GM12865 (cell line): ENCODE measurements at regions not wholly inside any gene's neighbourhood (a gene's known extent, or its start where the extent isn't known, plus 50 kb on each side); places are given as distances from the start of the nearest gene placed in this dataset.

Experiments used
- DNase-seq: peaks from one replicate; pipeline ENCODE4 v3.0.0; 2010; ENCODE audit warnings: low read depth
- H3K4me3 ChIP-seq: 2 replicates; pipeline ENCODE4 v1.5.1; 2011; ENCODE audit warnings: mild to moderate bottlenecking, low read depth, low read length, control low read depth
- CTCF ChIP-seq: IDR thresholded peaks from 2 replicates; pipeline ENCODE4 v1.5.1; 2011; ENCODE audit warnings: low read length, control low read depth, low read depth, inconsistent platforms; ENCODE audit not compliant: insufficient read depth; ENCODE audit errors: missing control alignments

- peak; percentile 45 for DNase-seq
- TF ChIP-seq CTCF, result no peak
- H3K4me3 ChIP-seq, result no peak overlapping the region
Observed at GRCh38 chr15:95620934-95621579, 709.4 kb upstream of the NR2F2 start.

- TF ChIP-seq CTCF, result no peak
- H3K4me3 ChIP-seq, result no peak overlapping the region
- DNase-seq, result no peak
Observed at GRCh38 chr15:95622843-95623242, 707.7 kb upstream of the NR2F2 start.

GRCh38 chr15:95624100-95624499, 706.4 kb upstream of the NR2F2 start:
- DNase-seq, result no peak
- no peak for TF ChIP-seq CTCF

GRCh38 chr15:95624616-95625361, 705.7 kb upstream of the NR2F2 start:
- H3K4me3 ChIP-seq, result no peak overlapping the region
- no peak for DNase-seq
- no peak for TF ChIP-seq CTCF

More at GRCh38 chr15:95624100-95624499, 706.4 kb upstream of the NR2F2 start:
- no peak overlapping the region for H3K4me3 ChIP-seq

GRCh38 chr15:95626501-95627361, 703.8 kb upstream of the NR2F2 start:
- DNase-seq, result peak; percentile 34
- no peak overlapping the region for H3K4me3 ChIP-seq
- TF ChIP-seq CTCF, result no peak

- no peak for TF ChIP-seq CTCF
- H3K4me3 ChIP-seq, result no peak overlapping the region; the same call in 1 of the 2 replicates
- no peak for DNase-seq
Observed at GRCh38 chr15:95629503-95630168, 700.9 kb upstream of the NR2F2 start.
